OCI-LY1 (cell line): ENCODE measurements at regions not wholly inside any gene's neighbourhood (a gene's known extent, or its start where the extent isn't known, plus 50 kb on each side); places are given as distances from the start of the nearest gene placed in this dataset.
"Not testable (repeated sequence)": the region's sequence is repeated elsewhere in the genome, so short reads cannot be mapped to it uniquely, and the experiment has no call there.

Source experiments
- H2AFZ ChIP-seq: fragments of 200-600 bp; sonication (generic), shearing (Covaris generic); 2 replicates; pipeline ENCODE4 v1.6.0; 2014; ENCODE audit warnings: antibody characterized with exemption, mild to moderate bottlenecking, low read length
- H3F3A ChIP-seq: fragments of 200-600 bp; sonication (generic), shearing (Covaris generic); 2 replicates; pipeline ENCODE4 v1.6.0; 2014; ENCODE audit warnings: mild to moderate bottlenecking, antibody characterized with exemption, low read length, moderate library complexity; ENCODE audit not compliant: insufficient read depth
- H3K27ac ChIP-seq: fragments of 200-600 bp; sonication (generic); 2 replicates; pipeline ENCODE4 v1.5.1; 2014; ENCODE audit warnings: low read length, mixed run types, mild to moderate bottlenecking, low read depth; ENCODE audit not compliant: poor library complexity, severe bottlenecking
- H3K27me3 ChIP-seq: fragments of 200-600 bp; sonication (generic); 2 replicates; pipeline ENCODE4 v1.6.0; 2014; ENCODE audit warnings: antibody characterized with exemption, mild to moderate bottlenecking, low read length, moderate library complexity; ENCODE audit not compliant: insufficient read depth
- H3K36me3 ChIP-seq: fragments of 200-600 bp; sonication (generic); 2 replicates; pipeline ENCODE4 v1.6.1; 2014; ENCODE audit warnings: mild to moderate bottlenecking, antibody characterized with exemption, low read length, moderate library complexity, mixed read lengths; ENCODE audit not compliant: insufficient read depth
- H3K4me1 ChIP-seq: fragments of 200-600 bp; sonication (generic); 2 replicates; pipeline ENCODE4 v1.5.1; 2014; ENCODE audit warnings: mild to moderate bottlenecking, low read length, moderate library complexity; ENCODE audit not compliant: insufficient read depth, severe bottlenecking
- H3K4me2 ChIP-seq: fragments of 200-600 bp; sonication (generic), shearing (Covaris generic); 2 replicates; pipeline ENCODE4 v1.6.1; 2014; ENCODE audit warnings: low read length
- H3K4me3 ChIP-seq: fragments of 200-600 bp; sonication (generic); 2 replicates; pipeline ENCODE4 v1.5.1; 2014; ENCODE audit warnings: low read length, low read depth, mild to moderate bottlenecking, mixed read lengths; ENCODE audit not compliant: poor library complexity, severe bottlenecking
- H3K79me2 ChIP-seq: fragments of 200-600 bp; shearing (Covaris generic); 2 replicates; pipeline ENCODE4 v1.6.1; 2016; ENCODE audit warnings: mixed run types, low read length, mixed read lengths; ENCODE audit not compliant: insufficient read depth
- H3K9ac ChIP-seq: fragments of 200-600 bp; sonication (generic), shearing (Covaris generic); 2 replicates; pipeline ENCODE4 v1.6.1; 2014; ENCODE audit warnings: mild to moderate bottlenecking, low read length, mixed read lengths
- H3K9me2 ChIP-seq: fragments of 200-600 bp; sonication (generic), shearing (Covaris generic); 2 replicates; pipeline ENCODE4 v1.6.1; 2014; ENCODE audit warnings: low read depth, mild to moderate bottlenecking, low read length, mixed read lengths
- H3K9me3 ChIP-seq: fragments of 200-600 bp; shearing (Covaris generic); 2 replicates; pipeline ENCODE4 v1.6.1; 2014; ENCODE audit warnings: low read length, mixed read lengths
- H4K20me1 ChIP-seq: fragments of 200-600 bp; sonication (generic), shearing (Covaris generic); 2 replicates; pipeline ENCODE4 v1.6.0; 2016; ENCODE audit warnings: mild to moderate bottlenecking, low read length; ENCODE audit not compliant: insufficient read depth
- EZH2 ChIP-seq: fragments of 200-600 bp; sonication (generic), shearing (Covaris generic); IDR thresholded peaks from 2 replicates; pipeline ENCODE4 v1.8.0; 2017; ENCODE audit warnings: borderline replicate concordance, mixed run types, mild to moderate bottlenecking, antibody characterized with exemption, low read length, moderate library complexity, mixed read lengths
- TF ChIP-seq, protein P1 (sequence below): fragments of 200-600 bp; sonication (generic), shearing (Covaris generic); IDR thresholded peaks from 2 replicates; pipeline ENCODE4 v1.5.1; 2017; ENCODE audit warnings: mild to moderate bottlenecking, antibody characterized with exemption, low read length, moderate library complexity, mixed read lengths

DNA sequence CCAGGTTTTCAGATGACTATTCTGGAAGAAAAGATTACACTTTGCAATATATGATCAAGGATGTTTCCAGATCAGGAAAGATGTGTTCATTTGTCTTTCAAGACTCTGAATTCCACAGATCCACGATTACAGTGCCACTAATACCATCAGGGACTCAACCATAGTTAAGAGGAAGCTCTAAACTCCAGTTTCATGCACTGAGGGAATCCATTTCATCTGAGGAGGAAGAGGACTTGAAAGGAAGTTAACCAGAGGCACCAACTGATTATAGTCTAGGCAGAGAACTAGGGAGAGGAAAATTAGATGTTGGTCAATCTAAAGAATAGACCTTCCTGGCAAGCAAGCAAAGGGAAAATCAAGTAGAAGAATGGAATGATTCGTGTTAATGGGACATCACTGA is 218.3 kb upstream of the PRDM1 start:
- Histone ChIP-seq H3K79me2 (no peaks in the 10 kb centered on the region), H3K27me3 (no peaks in the 10 kb centered on the region), H3K9me3 (no peaks in the 10 kb centered on the region), H3K4me1 (no peaks in the 10 kb centered on the region), H3K9ac (no peak overlapping the region), H3K4me3 (no peak overlapping the region), H3F3A (no peaks in the 10 kb centered on the region), H3K36me3 (no peaks in the 10 kb centered on the region), H3K4me2 (no peak overlapping the region), H3K9me2 (no peaks in the 10 kb centered on the region), H2AFZ (no peak overlapping the region), H4K20me1 (no peaks in the 10 kb centered on the region), H3K27ac (no peak overlapping the region)
- no peak for TF ChIP-seq EZH2
- TF ChIP-seq, protein P1, sequence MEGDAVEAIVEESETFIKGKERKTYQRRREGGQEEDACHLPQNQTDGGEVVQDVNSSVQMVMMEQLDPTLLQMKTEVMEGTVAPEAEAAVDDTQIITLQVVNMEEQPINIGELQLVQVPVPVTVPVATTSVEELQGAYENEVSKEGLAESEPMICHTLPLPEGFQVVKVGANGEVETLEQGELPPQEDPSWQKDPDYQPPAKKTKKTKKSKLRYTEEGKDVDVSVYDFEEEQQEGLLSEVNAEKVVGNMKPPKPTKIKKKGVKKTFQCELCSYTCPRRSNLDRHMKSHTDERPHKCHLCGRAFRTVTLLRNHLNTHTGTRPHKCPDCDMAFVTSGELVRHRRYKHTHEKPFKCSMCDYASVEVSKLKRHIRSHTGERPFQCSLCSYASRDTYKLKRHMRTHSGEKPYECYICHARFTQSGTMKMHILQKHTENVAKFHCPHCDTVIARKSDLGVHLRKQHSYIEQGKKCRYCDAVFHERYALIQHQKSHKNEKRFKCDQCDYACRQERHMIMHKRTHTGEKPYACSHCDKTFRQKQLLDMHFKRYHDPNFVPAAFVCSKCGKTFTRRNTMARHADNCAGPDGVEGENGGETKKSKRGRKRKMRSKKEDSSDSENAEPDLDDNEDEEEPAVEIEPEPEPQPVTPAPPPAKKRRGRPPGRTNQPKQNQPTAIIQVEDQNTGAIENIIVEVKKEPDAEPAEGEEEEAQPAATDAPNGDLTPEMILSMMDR, result no peak

DNA sequence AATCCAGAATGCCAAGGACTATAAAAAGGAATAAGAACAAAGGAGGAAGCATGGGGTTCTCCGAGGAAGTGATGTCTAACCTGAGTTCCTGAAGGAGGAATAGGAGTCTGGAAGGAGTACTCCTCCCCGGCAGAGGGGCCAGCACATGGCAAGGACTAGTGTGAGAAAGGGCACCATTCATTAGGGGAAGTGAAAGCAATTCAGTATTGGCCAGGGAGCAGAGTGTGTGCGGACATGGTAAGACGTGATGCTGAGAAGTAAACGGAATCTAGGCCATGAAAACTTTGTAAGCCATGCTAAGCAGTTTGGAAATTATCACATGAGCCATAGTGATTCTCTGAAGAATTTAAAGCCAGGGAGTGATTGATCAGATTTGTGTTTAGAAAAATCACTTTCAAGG is 218.9 kb upstream of the PRDM1 start:
- H3K4me1 ChIP-seq, result no peaks in the 10 kb centered on the region
- no peak overlapping the region for H2AFZ ChIP-seq
- H3K4me3 ChIP-seq, result no peak overlapping the region
- H3K27ac ChIP-seq, result no peak overlapping the region
- no peak overlapping the region for H3K4me2 ChIP-seq
- TF ChIP-seq, protein P1, result no peak
- no peak for TF ChIP-seq EZH2
- no peaks in the 10 kb centered on the region for H3K36me3 ChIP-seq
- H4K20me1 ChIP-seq, result no peaks in the 10 kb centered on the region
- H3K9me2 ChIP-seq, result no peaks in the 10 kb centered on the region
- no peaks in the 10 kb centered on the region for H3F3A ChIP-seq
- H3K79me2 ChIP-seq, result no peaks in the 10 kb centered on the region
- no peaks in the 10 kb centered on the region for H3K9me3 ChIP-seq
- no peak overlapping the region for H3K9ac ChIP-seq
- H3K27me3 ChIP-seq, result no peaks in the 10 kb centered on the region

DNA sequence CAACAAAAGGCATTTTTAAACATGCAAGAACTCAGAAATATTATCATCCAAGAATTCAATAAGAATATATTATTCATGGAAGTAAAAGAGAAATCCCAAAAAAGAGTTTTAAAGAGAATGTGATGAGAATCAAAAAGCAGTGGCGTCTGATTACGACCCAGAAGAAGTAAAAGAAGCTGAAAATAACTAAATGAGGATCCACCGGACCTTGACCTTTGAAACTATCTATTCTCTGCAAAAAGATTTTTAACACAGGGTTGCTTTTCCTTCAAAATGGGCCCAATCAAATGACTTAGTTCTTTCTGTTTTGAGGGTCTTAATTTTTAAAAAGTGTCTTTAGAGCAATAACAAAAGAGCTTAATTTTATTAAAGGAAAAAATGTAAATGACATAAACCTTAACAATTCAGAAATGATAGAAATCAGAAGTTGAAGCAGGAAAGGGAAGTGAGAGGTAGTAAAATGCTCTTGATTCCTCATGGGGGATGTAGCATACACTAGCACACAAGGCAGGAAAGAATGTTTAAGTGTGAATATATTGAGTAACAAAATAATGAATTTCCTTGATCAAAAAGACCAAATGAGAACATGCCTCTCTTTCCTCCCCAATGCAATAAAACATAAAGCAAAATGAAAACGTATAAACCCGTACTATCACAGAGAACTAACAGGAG is 223.1 kb upstream of the PRDM1 start:
- Histone ChIP-seq H4K20me1 (no peaks in the 10 kb centered on the region), H3K9me2 (no peaks in the 10 kb centered on the region), H3F3A (no peaks in the 10 kb centered on the region), H3K36me3 (no peaks in the 10 kb centered on the region), H3K9me3 (no peaks in the 10 kb centered on the region), H3K79me2 (no peaks in the 10 kb centered on the region), H2AFZ (no peak overlapping the region), H3K27ac (no peak overlapping the region), H3K4me2 (0 out of 2 replicates have a peak overlapping the region, but pooled peaks have one; percentile 11), H3K4me1 (no peaks in the 10 kb centered on the region), H3K9ac (no peak overlapping the region), H3K4me3 (no peak overlapping the region), H3K27me3 (no peaks in the 10 kb centered on the region)
- no peak for TF ChIP-seq EZH2
- TF ChIP-seq, protein P1, result no peak

DNA sequence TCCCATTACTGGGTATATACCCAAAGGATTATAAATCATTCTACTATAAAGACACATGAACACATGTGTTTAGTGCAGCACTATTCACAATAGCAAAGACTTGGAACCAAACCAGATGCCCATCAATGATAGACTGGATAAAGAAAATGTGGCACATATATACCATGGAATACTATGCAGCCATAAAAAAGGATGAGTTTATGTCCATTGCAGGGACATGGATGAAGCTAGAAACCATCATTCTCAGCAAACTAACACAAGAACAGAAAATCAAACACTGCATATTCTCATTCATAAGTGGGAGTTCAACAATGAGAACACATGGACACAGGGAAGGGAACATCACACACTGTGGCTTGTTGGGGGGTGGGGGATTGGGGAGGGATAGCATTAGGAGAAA is 225.2 kb upstream of the PRDM1 start:
- not testable (repeated sequence) for H2AFZ ChIP-seq, H3K79me2 ChIP-seq, H3K9me2 ChIP-seq, H3K36me3 ChIP-seq, H4K20me1 ChIP-seq, H3K4me1 ChIP-seq, H3K9me3 ChIP-seq, H3F3A ChIP-seq, H3K9ac ChIP-seq, H3K27me3 ChIP-seq, H3K4me2 ChIP-seq, H3K4me3 ChIP-seq, H3K27ac ChIP-seq
